GM21737 (cell line): ENCODE measurements at regions not wholly inside any gene's neighbourhood (a gene's known extent, or its start where the extent isn't known, plus 50 kb on each side); places are given as distances from the start of the nearest gene placed in this dataset.

Source experiments
- ATAC-seq: cut with Tn5 transposase; IDR thresholded peaks from one replicate; pipeline ENCODE4 v1.9.1; 2021; ENCODE audit warnings: mild to moderate bottlenecking, moderate library complexity; ENCODE audit not compliant: unreplicated experiment

GRCh38 chr2:16336491-16336890, 329.1 kb downstream of the CYRIA start:
- ATAC-seq, result no peak

- ATAC-seq, result no peak
Observed at GRCh38 chr2:16335947-16336346, 329.7 kb downstream of the CYRIA start.

GRCh38 chr2:16335604-16335930, 330.1 kb downstream of the CYRIA start:
- ATAC-seq, result no peak

DNA sequence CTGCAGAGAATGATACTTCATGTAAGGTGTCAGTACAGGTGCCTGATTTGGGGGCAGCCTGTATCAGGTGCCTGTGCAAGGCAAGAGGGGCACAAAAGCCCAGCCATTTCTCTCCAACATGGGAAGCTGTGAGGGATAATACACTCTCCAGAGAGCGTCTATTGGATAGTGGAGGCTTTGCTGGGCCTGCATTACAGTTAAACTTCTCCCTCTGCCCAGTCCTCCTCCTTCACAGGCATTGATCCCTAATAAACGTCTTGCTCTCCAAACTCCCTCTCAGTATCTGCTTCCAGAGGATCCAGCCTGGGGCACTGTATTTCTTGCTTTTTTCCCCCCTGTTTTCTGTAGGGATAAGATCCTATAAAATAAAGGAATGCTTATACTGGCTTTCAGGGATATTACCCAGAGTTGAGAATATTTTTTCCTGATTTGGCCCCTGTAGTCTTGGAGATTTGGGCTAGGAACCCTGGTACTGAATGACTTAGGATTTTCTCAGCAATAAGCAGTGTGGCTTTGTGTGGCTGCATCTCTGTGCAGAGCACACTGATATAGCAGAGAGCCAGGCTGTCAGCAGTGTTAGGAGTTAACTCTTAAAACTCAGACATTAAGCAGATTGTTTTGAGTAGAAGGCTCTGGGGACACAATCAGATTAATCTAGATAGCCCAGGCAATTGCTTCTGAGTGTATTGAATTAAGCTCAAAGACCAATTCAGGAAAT, 330.6 kb downstream of the CYRIA start:
- no peak for ATAC-seq

GRCh38 chr2:16334366-16334765, 331.3 kb downstream of the CYRIA start:
- no peak for ATAC-seq

GRCh38 chr2:16333681-16334080, 332.0 kb downstream of the CYRIA start:
- no peak for ATAC-seq

DNA sequence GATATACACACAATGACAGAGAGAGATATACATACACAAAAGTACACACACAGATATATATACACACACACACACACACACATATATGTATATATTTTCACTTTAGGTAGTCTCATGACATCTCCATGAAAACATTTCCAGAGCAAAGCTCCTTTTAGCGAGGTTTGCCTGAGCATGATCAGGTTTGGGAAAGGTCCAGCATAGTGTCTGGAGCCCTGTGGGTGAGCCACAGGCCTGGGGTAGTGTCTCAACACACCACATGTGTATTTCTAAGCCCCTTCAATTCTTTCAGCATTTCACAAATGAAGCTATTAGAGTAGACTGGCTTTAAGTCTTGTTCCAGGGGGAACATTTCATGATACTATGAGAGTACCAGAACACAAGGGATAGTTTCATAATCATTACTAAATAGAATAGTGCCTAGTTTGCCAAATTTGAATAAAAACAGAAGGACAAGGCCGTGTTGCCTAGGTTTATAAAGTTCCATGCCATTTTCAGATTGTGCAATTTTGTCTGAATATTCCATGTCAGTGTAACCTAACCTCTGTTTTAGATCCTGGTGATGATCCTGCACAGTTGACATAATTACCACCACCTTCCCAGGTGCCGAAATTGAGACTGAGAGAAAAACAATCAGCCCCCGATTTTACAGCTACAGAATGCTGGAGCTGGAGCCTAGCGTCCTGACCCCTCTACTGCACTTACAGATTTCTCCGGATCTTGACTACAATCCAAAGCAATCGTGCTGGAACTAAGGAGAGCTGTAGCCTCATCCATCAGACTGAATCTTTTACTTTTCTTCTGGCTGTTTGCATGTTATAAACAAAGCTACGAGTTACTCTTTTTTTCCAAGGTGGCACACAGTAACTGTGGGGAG, 332.7 kb downstream of the CYRIA start:
- no peak for ATAC-seq

GRCh38 chr2:16331772-16332171, 333.9 kb downstream of the CYRIA start:
- ATAC-seq, result no peak

DNA sequence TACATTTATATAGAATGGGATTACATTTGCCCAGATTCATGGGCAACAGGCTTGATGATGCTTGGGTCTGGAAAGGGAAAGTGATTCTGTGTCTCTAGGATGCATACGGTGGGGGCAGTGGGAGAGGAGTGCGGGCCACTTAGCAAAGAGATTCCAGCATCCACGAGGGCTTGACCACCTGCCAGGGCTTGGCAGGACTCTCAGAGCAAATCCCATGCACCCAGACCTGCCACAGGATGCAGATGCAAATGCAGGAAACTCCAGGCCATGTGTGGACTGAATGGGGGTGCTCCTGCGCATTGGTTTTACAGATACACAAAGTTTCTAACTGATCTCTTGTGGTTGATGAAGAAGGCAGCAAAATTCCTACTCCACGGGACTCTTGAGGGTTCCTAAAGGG, 334.7 kb downstream of the CYRIA start:
- ATAC-seq, result no peak

DNA sequence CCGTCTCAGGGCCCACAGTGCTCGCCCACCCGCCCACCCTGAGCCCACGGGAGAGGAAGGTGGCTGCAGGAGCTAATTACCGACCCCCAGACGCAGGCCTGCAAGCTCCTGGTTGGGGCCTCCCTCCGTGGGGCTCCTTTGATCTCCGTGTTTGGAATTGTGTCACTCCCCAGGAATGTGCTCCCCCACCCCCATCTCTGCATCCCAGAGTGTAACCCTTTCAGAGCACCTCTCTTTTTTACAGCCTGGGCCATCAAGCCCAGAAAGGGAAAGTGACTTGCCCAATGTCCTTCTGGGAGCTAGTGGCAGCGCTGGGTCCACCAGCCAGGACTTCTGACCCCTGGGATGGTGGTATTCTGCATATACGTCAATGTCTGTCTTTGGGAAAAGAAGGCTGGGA, 335.1 kb downstream of the CYRIA start:
- no peak for ATAC-seq

DNA sequence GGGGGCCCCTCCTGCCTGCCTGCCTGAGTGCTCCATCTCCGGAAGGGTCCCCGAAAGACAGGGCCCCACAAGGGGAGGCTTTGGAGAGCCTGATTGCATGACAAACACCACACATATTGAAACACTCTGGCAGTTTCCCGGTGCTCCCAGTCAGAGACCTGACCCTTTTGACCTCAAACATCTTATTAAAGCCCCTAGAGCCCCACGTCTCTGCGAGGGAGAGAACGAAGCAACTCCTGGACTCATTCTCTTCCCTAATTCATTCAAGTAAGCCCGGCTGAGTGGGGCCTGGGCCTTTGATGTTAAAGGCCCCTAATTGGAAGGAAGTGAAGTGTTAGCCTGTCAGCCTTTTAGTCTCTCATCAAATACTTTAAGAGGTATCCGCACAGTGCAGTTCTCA, 335.6 kb downstream of the CYRIA start:
- ATAC-seq, result no peak

DNA sequence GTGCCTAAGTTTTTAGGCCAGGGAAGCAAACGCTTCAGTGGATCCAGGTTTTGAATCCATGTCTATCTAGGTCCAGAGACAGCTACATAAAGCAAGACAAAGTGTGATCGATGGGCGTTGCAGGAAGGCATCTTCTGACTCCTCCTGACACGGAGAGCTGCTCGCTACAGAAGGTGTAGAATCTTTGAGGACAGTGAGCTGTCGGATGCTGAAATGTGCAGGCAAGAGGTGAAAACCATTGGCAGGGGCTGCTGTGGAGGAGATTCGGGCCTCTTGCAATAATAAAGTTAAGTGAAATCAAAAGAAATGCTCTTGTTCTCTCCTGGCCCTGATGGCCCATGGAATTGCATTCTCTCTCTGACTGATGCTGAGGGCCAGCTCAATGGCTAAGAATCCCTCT, 336.2 kb downstream of the CYRIA start:
- ATAC-seq, result no peak

GRCh38 chr2:16328521-16329190, 337.0 kb downstream of the CYRIA start:
- no peak for ATAC-seq

DNA sequence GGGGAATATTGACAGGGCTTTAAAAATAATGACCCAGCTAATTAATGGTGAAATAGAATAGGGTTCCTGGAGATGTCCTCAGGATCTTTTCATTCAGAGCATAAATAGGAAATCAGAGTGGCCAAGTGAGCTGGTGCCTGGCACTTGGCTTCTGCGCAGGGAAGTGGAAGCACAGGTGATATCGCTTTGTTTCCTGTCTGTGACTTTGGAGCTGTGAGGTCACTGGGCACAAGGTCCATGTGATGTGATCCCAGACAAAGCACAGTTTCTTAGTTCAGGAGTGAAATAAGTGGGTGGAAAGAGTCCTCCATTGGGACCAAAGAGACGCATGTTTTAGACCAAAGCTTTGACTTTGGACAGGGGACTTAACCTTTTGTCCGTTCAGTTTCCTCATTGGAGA, 338.3 kb downstream of the CYRIA start:
- no peak for ATAC-seq

GRCh38 chr2:16326711-16327300, 338.8 kb downstream of the CYRIA start:
- no peak for ATAC-seq

DNA sequence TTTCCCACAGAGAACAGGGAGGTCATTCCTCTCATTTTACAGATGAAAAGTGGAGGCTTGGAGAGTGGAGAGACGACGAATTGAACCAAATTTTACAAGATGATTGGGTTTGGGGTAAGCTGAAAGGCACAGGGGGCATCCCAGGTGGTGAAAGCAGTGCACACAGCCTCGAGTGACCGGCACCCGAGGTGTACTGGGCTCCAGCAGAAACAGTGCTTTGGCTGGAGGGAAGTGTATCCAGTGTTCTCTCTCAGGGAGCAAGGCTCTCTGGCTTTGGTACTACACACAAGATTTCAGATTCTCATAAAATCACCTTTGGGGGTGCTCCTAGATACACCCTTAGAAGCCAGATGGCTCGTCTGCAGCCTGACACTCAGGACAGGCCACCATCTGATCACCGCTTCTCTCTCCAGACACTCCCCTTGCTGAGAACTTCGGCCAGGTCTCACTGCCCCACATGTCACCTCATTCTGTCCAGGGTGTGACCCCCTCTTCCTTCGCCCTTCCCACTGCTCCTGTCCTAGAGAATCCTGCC, 339.6 kb downstream of the CYRIA start:
- ATAC-seq, result no peak

- ATAC-seq, result no peak
Observed at GRCh38 chr2:16325016-16325975, 340.3 kb downstream of the CYRIA start.

DNA sequence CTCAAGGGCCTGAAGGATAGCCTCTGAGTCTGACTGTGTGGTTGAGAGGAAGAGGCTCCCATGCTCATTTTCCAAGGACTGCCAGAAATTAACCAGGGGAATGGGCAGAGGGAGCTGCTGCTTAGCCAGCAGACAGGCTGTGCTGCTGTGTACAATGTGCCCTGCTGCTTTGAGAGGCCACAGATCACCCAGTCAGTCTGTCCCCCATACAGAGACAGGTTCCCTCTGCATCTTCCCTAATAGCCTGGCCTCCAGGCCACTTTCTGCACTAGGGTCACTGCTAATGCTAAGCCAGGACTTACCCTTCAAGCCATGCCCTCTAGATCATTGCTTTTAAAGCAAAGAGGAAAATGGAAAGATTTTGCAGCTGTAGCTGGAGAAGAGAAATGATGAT, 341.1 kb downstream of the CYRIA start:
- ATAC-seq, result no peak

GRCh38 chr2:16323551-16324543, 341.8 kb downstream of the CYRIA start:
- no peak for ATAC-seq
